ENCODE measurements at regions not wholly inside any gene's neighbourhood (a gene's known extent, or its start where the extent isn't known, plus 50 kb on each side); places are given as distances from the start of the nearest gene placed in this dataset.

- Histone ChIP-seq H3K4ac (ENCODE audit: low read depth, low read length) (peak overlapping the region; percentile 44; the same call in 1 of the 2 replicates), H3K23ac (ENCODE audit: low read depth, low read length) (0 out of 2 replicates have a peak overlapping the region, but pooled peaks have one; percentile 31), H3K9me1 (ENCODE audit: insufficient read depth, low read length) (peaks cover 47% of the 10 kb centered on the region), H3K9ac (ENCODE audit: low read depth, low read length) (no peak overlapping the region), H3K9me3 (ENCODE audit: control insufficient read depth, insufficient read depth, low read length) (no peaks in the 10 kb centered on the region), H3K79me1 (ENCODE audit: low read depth in 1 of 2, low read length in 2 of 2) (no peaks in the 10 kb centered on the region), H3K27ac (ENCODE audit: insufficient read depth, low read length) (no peak overlapping the region), H4K5ac (ENCODE audit: low read depth, low read length) (no peak overlapping the region), H3K4me3 (ENCODE audit: insufficient read depth, low read depth, low read length) (no peak overlapping the region), H2AK9ac (replicated peaks; ENCODE audit: low read depth, low read length, poor library complexity) (no peak overlapping the region), H4K8ac (ENCODE audit: low read depth in 2 of 2, low read length in 2 of 2) (peak overlapping the region in 1 of 2 experiments; percentile 20; a peak in 1 of 4 replicates), H3K36me3 (ENCODE audit: control insufficient read depth, insufficient read depth, low read length) (no peaks in the 10 kb centered on the region), H2BK5ac (ENCODE audit: low read depth, low read length, poor library complexity, severe bottlenecking) (no peak overlapping the region), H3K56ac (ENCODE audit: extremely low read depth, insufficient read depth, low read length) (no peak overlapping the region), H3K27me3 (ENCODE audit: control insufficient read depth, insufficient read depth, low read length) (peaks cover 2% of the 10 kb centered on the region; the same call in 1 of the 2 replicates), H2BK15ac (ENCODE audit: low read depth, low read length) (no peak overlapping the region), H3K4me1 (ENCODE audit: control insufficient read depth, insufficient read depth, low read length) (peaks cover 31% of the 10 kb centered on the region), H4K91ac (ENCODE audit: insufficient read depth, low read depth, low read length) (no peak overlapping the region), H2AFZ (replicated peaks; ENCODE audit: low read length, poor library complexity) (no peak overlapping the region), H3K18ac (ENCODE audit: low read depth, low read length) (no peak overlapping the region), H3K4me2 (ENCODE audit: low read depth, low read length) (no peak overlapping the region), H3K14ac (replicated peaks; ENCODE audit: low read depth, low read length) (no peak overlapping the region), H4K20me1 (ENCODE audit: insufficient read depth, low read length) (no peaks in the 10 kb centered on the region), H2BK120ac (ENCODE audit: low read depth, low read length) (peak overlapping the region; percentile 26), H2AK5ac (ENCODE audit: low read depth, low read length) (peak overlapping the region; percentile 1; the same call in 1 of the 2 replicates), H2BK20ac (ENCODE audit: low read depth, low read length) (peak overlapping the region; percentile 69)
- TF ChIP-seq MAZ (IDR thresholded peaks at IDR 0.05; ENCODE audit: borderline replicate concordance, low read depth, low read length) (no peak), SMC3 (IDR thresholded peaks at IDR 0.05; ENCODE audit: low read depth, low read length) (no peak), CHD1 (IDR thresholded peaks at IDR 0.05; ENCODE audit: low read depth, low read length) (no peak), CEBPB (IDR thresholded peaks at IDR 0.05; ENCODE audit: low read depth, low read length) (no peak)
- dilution Hi-C loops (cut with HindIII; ENCODE audit: low sequenced_read_pairs, unreplicated experiment) = no loop called here
- no TSS peak for BruUV-seq (replicated peaks)
- in situ Hi-C loops (cut with MboI; ENCODE audit: low sequenced_read_pairs) = loop anchor here (10.0 kb wide), 1 partner anchor 183 kb away; no protein-coding TSS in a partner anchor
- ChIA-PET CTCF (no interaction called here), POLR2A (ENCODE audit: unreplicated experiment) (no interaction called here)
- DNase-seq (no peak), ATAC-seq (ENCODE audit: low read depth) (no peak)
- intact Hi-C loops (cut with micrococcal nuclease) = no loop called here
- WGBS, 2 experiments (ENCODE audit: extremely low coverage in 2 of 2, insufficient read length in 1 of 2) = 100% methylated on average over 2 of the region's 7 CpGs; no CpG with 5 or more reads in 1 of the 2 experiments
Measured at GRCh38 chr3:139117883-139118760, 73.4 kb upstream of the PRR23C start.

Data from IMR-90 (cell line).